HAP-1 (cell line): ENCODE measurements at regions not wholly inside any gene's neighbourhood (a gene's known extent, or its start where the extent isn't known, plus 50 kb on each side); places are given as distances from the start of the nearest gene placed in this dataset.

Source experiments
- DNase-seq, 2 experiments: peaks; one replicate each; pipeline ENCODE4 v3.0.0-alpha.2; 2016 to 2020; ENCODE audit warnings: low spot score in 2 of 2
- H3K27me3 ChIP-seq: fragments of 250-450 bp; sonication (Bioruptor Pico); 2 replicates; pipeline ENCODE4 v1.5.1; 2020; ENCODE audit warnings: low read depth, mild to moderate bottlenecking, moderate library complexity
- H3K36me3 ChIP-seq: fragments of 250-450 bp; sonication (Bioruptor Pico); replicated peaks from 2 replicates; pipeline ENCODE4 v1.5.1; 2020; ENCODE audit warnings: mild to moderate bottlenecking
- H3K4me1 ChIP-seq: fragments of 250-450 bp; sonication (Bioruptor Pico); 2 replicates; pipeline ENCODE4 v1.5.1; 2020; ENCODE audit warnings: mild to moderate bottlenecking
- H3K4me3 ChIP-seq: fragments of 250-450 bp; sonication (Bioruptor Pico); 2 replicates; pipeline ENCODE4 v1.5.1; 2020; ENCODE audit warnings: mild to moderate bottlenecking, moderate library complexity
- H3K9me3 ChIP-seq: fragments of 250-450 bp; sonication (Bioruptor Pico); 2 replicates; pipeline ENCODE4 v1.5.1; 2020; ENCODE audit warnings: mild to moderate bottlenecking, moderate library complexity
- in situ Hi-C: fragments of 300-500 bp; cut with MboI; formaldehyde crosslinking; loops from 3 replicates; pipeline ENCODE4 v1.14.3; 2020; ENCODE audit warnings: low sequenced_read_pairs, inconsistent platforms, mixed read lengths

GRCh38 chr1:234704106-234704887, 94.3 kb upstream of the IRF2BP2 start:
- Histone ChIP-seq H3K9me3 (no peaks in the 10 kb centered on the region), H3K4me1 (no peaks in the 10 kb centered on the region), H3K36me3 (no peaks in the 10 kb centered on the region), H3K4me3 (no peak overlapping the region), H3K27me3 (no peaks in the 10 kb centered on the region; the same call in 1 of the 2 replicates)
- in situ Hi-C loops, result no loop called here
- DNase-seq, result no peak

GRCh38 chr1:234702342-234703000, 92.5 kb upstream of the IRF2BP2 start:
- H3K4me3 ChIP-seq, result no peak overlapping the region
- H3K27me3 ChIP-seq, result no peaks in the 10 kb centered on the region; the same call in 1 of the 2 replicates
- in situ Hi-C loops, result no loop called here
- no peaks in the 10 kb centered on the region for H3K4me1 ChIP-seq
- H3K9me3 ChIP-seq, result no peaks in the 10 kb centered on the region
- DNase-seq, result no peak
- no peaks in the 10 kb centered on the region for H3K36me3 ChIP-seq

GRCh38 chr1:234701737-234702341, 91.9 kb upstream of the IRF2BP2 start:
- Histone ChIP-seq H3K9me3 (no peaks in the 10 kb centered on the region), H3K4me1 (no peaks in the 10 kb centered on the region), H3K4me3 (no peak overlapping the region), H3K36me3 (no peaks in the 10 kb centered on the region), H3K27me3 (no peaks in the 10 kb centered on the region; the same call in 1 of the 2 replicates)
- DNase-seq, result no peak
- in situ Hi-C loops, result no loop called here

GRCh38 chr1:234699795-234700665, 90.1 kb upstream of the IRF2BP2 start:
- Histone ChIP-seq H3K36me3 (no peaks in the 10 kb centered on the region), H3K27me3 (no peaks in the 10 kb centered on the region), H3K4me3 (no peak overlapping the region), H3K4me1 (no peaks in the 10 kb centered on the region), H3K9me3 (no peaks in the 10 kb centered on the region)
- DNase-seq, result no peak
- in situ Hi-C loops, result no loop called here

- Histone ChIP-seq H3K9me3 (no peaks in the 10 kb centered on the region), H3K36me3 (no peaks in the 10 kb centered on the region), H3K4me3 (no peak overlapping the region), H3K27me3 (no peaks in the 10 kb centered on the region), H3K4me1 (no peaks in the 10 kb centered on the region)
- in situ Hi-C loops, result no loop called here
- DNase-seq, result no peak
These were observed 88.7 kb upstream of the IRF2BP2 start for GRCh38 chr1:234698686-234699085.

GRCh38 chr1:234697741-234698140, 87.8 kb upstream of the IRF2BP2 start:
- DNase-seq, result no peak
- Histone ChIP-seq H3K27me3 (no peaks in the 10 kb centered on the region), H3K36me3 (no peaks in the 10 kb centered on the region), H3K9me3 (no peaks in the 10 kb centered on the region), H3K4me3 (no peak overlapping the region), H3K4me1 (no peaks in the 10 kb centered on the region)
- in situ Hi-C loops, result no loop called here

GRCh38 chr1:234697015-234697414, 87.0 kb upstream of the IRF2BP2 start:
- in situ Hi-C loops, result no loop called here
- H3K9me3 ChIP-seq, result no peaks in the 10 kb centered on the region
- no peak overlapping the region for H3K4me3 ChIP-seq
- H3K36me3 ChIP-seq, result no peaks in the 10 kb centered on the region
- no peaks in the 10 kb centered on the region for H3K4me1 ChIP-seq
- DNase-seq, result no peak
- no peaks in the 10 kb centered on the region for H3K27me3 ChIP-seq

GRCh38 chr1:234696148-234696576, 86.2 kb upstream of the IRF2BP2 start:
- H3K36me3 ChIP-seq, result no peaks in the 10 kb centered on the region

GRCh38 chr1:234694661-234695060, 84.7 kb upstream of the IRF2BP2 start:
- H3K36me3 ChIP-seq, result no peaks in the 10 kb centered on the region
- no peaks in the 10 kb centered on the region for H3K4me1 ChIP-seq
- no peak for DNase-seq
- no peaks in the 10 kb centered on the region; the same call in 1 of the 2 replicates for H3K27me3 ChIP-seq
- no peaks in the 10 kb centered on the region for H3K9me3 ChIP-seq
- in situ Hi-C loops, result no loop called here
- no peak overlapping the region for H3K4me3 ChIP-seq

More at GRCh38 chr1:234696148-234696576, 86.2 kb upstream of the IRF2BP2 start:
- in situ Hi-C loops, result no loop called here
- Histone ChIP-seq H3K27me3 (no peaks in the 10 kb centered on the region), H3K9me3 (no peaks in the 10 kb centered on the region), H3K4me1 (no peaks in the 10 kb centered on the region), H3K4me3 (no peak overlapping the region)
- no peak for DNase-seq

- in situ Hi-C loops, result no loop called here
These were observed 83.1 kb upstream of the IRF2BP2 start for GRCh38 chr1:234692966-234693580.

GRCh38 chr1:234691567-234691966, 81.6 kb upstream of the IRF2BP2 start:
- in situ Hi-C loops, result no loop called here
- H3K4me3 ChIP-seq, result no peak overlapping the region
- no peaks in the 10 kb centered on the region for H3K4me1 ChIP-seq
- no peaks in the 10 kb centered on the region; the same call in 1 of the 2 replicates for H3K27me3 ChIP-seq
- no peak for DNase-seq
- H3K9me3 ChIP-seq, result no peaks in the 10 kb centered on the region
- H3K36me3 ChIP-seq, result no peaks in the 10 kb centered on the region

More at GRCh38 chr1:234692966-234693580, 83.1 kb upstream of the IRF2BP2 start:
- H3K36me3 ChIP-seq, result no peaks in the 10 kb centered on the region
- DNase-seq, result no peak
- H3K9me3 ChIP-seq, result no peaks in the 10 kb centered on the region
- no peaks in the 10 kb centered on the region for H3K4me1 ChIP-seq
- no peaks in the 10 kb centered on the region; the same call in 1 of the 2 replicates for H3K27me3 ChIP-seq
- no peak overlapping the region for H3K4me3 ChIP-seq

GRCh38 chr1:234690872-234691271, 80.9 kb upstream of the IRF2BP2 start:
- no peak for DNase-seq
- in situ Hi-C loops, result no loop called here
- H3K4me1 ChIP-seq, result no peaks in the 10 kb centered on the region

GRCh38 chr1:234689236-234689635, 79.3 kb upstream of the IRF2BP2 start:
- H3K4me3 ChIP-seq, result no peak overlapping the region
- DNase-seq, result no peak
- 0 out of 2 replicates have a peak, but pooled peaks cover 5% of the 10 kb centered on the region for H3K9me3 ChIP-seq
- H3K4me1 ChIP-seq, result peaks cover 3% of the 10 kb centered on the region; the same call in 1 of the 2 replicates
- no peaks in the 10 kb centered on the region; the same call in 1 of the 2 replicates for H3K27me3 ChIP-seq
- in situ Hi-C loops, result no loop called here
- H3K36me3 ChIP-seq, result no peaks in the 10 kb centered on the region

More at GRCh38 chr1:234690872-234691271, 80.9 kb upstream of the IRF2BP2 start:
- H3K4me3 ChIP-seq, result no peak overlapping the region
- 0 out of 2 replicates have a peak, but pooled peaks cover 2% of the 10 kb centered on the region for H3K9me3 ChIP-seq
- no peaks in the 10 kb centered on the region; the same call in 1 of the 2 replicates for H3K27me3 ChIP-seq
- H3K36me3 ChIP-seq, result no peaks in the 10 kb centered on the region
